HG03135 (cell line): ENCODE measurements at regions not wholly inside any gene's neighbourhood (a gene's known extent, or its start where the extent isn't known, plus 50 kb on each side); places are given as distances from the start of the nearest gene placed in this dataset.

Source experiments
- ATAC-seq: cut with Tn5 transposase; IDR thresholded peaks from one replicate; pipeline ENCODE4 v1.9.1; 2021; ENCODE audit warnings: mild to moderate bottlenecking, moderate library complexity; ENCODE audit not compliant: unreplicated experiment

GRCh38 chr7:20267482-20267881, 50.3 kb upstream of the MACC1 start:
- ATAC-seq, result peak; percentile 62

GRCh38 chr7:20268824-20269223, 51.6 kb upstream of the MACC1 start:
- ATAC-seq, result no peak

GRCh38 chr7:20269726-20270125, 52.5 kb upstream of the MACC1 start:
- ATAC-seq, result no peak

DNA sequence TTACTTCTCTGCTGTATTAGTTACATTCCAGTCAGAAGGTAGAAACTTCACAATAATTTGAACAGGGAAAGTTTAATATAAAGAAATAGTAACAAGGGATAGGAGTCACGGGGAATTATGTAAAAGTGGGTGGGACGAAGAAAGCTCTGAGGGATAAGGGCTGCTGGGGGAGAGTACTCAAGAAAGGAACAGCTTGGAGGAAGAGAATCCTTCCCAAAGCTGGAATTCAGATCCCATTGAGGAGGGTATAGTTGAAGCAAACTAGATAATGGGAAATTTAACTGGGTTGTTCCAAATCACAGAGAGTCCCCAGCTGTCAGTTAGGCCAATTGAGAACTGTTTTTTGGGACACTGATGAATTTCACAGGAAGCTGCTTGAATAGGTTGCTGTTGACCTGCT, 53.2 kb upstream of the MACC1 start:
- ATAC-seq, result no peak

DNA sequence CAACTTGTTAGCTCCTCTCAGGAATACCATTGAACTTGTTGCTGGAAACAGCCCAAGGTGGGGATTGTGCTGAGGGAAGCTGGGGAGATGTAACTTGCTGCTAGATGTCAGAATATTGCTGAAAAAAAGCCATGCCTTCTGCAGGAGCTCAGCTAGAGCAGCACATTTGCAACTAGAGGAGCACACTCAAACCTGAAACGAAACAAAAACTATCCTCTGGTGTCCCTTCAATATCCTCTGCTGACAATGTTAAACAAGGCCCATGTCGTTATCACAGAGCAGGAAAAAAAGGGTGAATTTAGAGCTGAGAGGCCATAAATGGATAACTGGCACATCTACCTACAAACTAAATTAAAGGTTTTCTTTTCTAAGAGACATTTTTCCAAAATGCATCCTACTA, 53.7 kb upstream of the MACC1 start:
- peak; percentile 92 for ATAC-seq

DNA sequence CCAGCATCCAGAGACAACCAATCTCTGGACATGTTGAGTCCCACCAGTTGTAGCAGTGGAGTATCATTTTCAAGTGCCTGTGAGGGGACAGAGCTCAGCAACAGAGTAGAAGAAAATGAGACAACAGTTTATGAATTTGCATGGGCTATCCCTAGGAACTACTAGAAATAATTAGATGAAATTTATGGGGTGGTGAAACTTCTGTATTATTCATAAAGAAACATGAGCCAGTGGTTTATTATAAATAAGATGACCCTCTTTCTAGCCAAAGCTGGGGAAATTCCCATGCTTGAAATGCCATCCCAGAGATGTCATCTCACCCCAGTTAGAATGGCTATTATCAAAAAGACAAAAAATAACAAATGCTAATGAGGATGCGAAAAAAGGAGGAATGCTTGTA, 55.1 kb upstream of the ITGB8 start:
- no peak for ATAC-seq

DNA sequence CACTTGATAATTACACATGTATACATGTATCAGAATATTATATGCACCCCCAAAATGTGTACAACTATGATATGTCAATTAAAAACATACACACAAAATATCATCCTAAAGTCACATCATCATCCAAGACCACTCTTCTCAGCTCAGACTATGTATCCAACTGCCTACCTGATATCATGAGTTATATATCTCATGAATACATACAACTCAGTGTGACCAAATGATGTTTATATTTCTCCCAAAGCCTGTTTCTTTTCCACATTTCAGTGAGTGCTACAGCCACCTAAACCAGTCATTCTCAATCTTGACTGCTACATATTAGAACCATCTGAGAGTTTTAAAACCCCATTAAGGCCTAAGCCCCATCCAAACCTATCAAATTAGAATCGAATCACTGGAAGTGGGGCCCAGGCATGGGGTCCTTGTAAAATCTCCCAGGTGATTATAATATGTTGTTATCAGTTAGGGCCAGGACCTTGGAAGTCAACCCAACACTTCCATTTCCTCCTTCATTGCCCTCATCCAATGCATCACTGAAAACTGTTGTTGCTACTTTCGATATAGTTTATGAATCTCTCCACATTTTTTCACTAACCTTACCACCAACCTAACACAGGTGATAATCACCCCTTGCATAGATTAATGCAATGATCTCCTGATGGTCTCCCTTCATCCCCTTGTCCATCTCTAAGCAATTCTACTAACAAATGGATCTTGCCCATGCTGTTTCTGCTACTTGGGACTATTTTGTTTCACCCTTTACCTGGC, 53.8 kb upstream of the ITGB8 start:
- no peak for ATAC-seq

DNA sequence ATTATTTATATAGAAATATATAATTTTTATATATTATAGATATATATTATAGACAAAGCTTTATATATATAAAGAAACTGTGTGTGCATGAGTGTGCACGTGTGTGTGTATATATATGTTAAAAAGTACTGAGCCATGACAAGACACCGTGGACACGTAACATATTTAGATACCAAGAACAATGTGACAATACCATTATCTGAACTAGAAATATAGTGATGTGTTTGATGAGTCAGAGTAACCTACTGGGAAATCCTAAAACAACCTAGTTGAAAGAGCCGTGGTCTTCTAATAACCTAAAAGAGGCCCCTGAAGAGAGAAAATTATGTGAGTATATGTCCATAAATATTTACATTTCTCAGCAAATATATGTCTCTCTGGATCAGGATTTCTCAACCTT, 50.7 kb upstream of the ITGB8 start:
- no peak for ATAC-seq

DNA sequence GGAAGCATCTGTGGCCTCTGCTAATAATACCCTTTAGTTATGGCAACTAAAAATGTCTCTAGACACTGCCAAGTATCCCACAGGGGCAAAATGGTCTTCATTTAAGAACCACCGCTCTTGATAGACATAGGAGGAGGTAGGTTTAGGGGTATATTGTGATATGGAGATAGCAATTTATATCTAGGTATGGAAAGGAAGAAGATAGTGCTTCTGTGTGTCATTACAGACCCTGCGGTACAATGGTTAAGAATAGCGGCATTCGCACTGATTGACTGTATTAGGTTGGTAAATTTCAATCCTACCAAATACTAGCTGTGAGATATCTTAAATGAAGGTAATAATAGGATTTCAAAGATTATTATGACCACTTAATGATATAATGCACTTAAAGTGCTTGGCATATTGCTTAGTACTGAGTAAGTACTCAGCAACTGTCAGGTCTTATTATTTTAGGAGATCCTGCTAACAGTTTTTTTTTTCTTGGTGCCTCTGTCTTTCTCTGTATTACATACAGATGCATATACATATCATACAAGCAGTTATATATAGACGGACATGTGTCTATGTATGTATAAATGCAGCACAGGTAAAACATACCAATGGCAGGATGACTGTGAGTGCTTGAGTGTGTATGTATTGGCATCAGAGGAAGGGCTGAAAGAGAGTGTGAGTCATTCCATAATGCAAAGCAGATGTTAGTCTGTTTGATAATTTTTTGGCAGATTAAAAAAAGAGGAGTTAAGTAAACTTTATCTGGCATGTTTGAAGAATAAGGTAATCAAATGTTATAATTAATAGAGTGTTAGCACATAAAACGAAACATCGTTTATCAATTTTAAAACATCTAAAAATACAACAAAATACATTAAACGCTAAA, 50.0 kb upstream of the ITGB8 start:
- ATAC-seq, result no peak
